GM21360 (cell line): ENCODE measurements at regions not wholly inside any gene's neighbourhood (a gene's known extent, or its start where the extent isn't known, plus 50 kb on each side); places are given as distances from the start of the nearest gene placed in this dataset.

Experiments
- ATAC-seq: cut with Tn5 transposase; IDR thresholded peaks from one replicate; pipeline ENCODE4 v1.9.1; 2021; ENCODE audit warnings: mild to moderate bottlenecking, moderate library complexity; ENCODE audit not compliant: unreplicated experiment

DNA sequence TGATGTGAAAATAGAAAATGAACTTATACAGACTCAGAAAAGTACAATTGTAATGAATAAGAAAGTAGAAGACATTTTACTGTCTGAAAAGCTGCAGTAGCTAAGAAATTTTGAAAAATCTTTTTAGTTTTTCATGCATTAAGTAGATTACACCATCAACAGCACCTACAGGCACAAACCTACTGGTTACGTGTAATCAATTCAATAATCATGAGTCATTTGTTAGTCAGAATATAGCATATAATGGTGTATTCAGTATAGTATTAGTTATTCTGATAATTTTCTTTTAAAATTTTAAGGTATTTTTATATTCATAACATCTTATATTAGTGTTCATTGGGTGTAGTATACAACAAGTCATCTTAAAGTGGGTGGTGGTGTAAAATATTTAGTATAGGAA is 550.5 kb upstream of the GBE1 start:
- ATAC-seq = no peak

DNA sequence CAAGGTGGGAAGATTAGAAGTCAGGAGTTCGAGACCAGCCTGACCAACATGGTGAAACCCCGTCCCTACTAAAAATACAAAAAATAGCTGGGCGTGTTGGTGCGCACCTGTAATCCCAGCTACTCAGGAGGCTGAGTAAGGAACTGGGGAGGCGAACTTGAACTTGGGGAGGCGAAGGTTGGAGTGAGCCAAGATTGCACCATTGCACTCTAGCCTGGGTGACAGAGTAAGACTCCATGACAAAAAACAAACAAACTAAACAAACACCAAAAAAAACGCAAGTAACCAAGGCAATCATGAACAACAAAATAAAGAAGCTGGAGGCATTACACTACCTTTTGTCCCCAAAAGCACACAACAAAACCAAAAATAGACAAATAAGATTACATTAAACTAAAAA is 547.3 kb upstream of the GBE1 start:
- ATAC-seq = no peak

DNA sequence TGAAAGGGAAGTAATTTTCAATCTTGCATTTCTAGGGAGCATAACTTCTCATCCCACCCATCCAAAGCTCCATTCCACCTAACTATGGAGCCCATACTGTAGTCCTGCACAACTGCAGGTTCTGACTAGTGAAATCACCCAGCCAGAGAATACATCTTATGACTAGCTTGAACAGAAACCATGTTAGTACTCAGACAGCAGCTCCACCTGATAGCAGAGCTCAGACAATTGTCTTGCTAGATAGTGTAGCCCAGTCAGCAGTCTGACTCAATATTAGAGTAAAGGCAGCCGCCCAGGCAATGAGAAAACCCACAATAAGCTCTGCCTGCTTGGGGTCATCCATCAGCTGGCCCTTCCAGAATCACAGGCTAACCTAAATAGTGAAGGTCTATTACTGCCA is 544.7 kb upstream of the GBE1 start:
- ATAC-seq = no peak

DNA sequence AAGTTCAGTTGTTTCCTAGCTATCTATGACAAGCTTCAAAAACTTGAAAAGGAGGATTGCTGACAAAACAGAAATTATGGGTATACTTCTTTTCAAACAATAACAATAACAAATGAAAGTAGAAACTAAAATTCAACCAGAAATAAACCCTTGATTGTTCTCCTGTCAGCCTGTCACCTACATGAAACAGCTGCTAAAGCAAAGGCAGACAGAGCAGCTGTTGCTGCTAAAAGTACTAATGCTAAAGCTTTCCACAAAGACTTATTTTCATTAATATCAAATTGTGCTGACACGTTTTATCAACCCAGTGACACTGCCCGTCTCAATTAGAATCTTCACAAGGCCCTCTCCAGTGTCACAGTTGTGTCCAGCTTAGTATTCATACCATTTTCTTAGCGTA is 533.2 kb upstream of the GBE1 start:
- ATAC-seq = no peak

DNA sequence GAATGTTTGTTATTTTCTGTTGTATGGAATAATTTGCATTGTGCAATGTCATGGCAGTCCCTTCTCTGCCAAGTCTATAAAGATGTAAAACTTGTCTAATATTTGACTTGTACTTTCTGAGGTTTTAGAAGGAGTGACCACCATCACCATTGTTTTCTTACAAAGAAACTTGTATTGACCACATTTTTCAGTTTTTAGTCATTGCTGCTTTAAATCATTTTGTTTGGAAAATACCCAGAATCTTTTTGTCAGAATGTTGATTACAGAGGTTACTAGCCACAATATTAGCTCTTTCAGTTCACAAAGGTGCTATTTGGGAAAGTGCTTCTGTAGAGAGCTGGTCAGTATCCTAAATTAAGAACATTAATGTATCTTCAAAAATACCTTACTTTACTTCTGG is 532.4 kb upstream of the GBE1 start:
- ATAC-seq = peak; percentile 59

DNA sequence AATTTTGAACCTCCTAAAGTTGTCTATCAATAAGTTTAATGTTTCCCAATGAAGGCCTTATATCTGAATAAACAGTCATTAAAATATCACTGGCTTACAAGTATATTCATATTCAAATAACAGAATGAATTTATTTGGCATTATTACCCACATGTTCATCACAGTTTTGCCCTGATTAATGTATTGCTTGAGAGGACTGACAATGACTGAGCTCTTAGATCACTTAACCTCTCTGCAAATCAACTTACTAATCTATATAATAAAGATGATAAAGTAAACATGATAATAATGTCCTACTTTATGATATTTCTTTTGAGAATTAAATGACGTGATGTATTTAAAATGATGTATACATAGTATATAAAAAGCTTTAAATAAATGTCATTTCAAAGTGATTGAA is 532.0 kb upstream of the GBE1 start:
- no peak for ATAC-seq

DNA sequence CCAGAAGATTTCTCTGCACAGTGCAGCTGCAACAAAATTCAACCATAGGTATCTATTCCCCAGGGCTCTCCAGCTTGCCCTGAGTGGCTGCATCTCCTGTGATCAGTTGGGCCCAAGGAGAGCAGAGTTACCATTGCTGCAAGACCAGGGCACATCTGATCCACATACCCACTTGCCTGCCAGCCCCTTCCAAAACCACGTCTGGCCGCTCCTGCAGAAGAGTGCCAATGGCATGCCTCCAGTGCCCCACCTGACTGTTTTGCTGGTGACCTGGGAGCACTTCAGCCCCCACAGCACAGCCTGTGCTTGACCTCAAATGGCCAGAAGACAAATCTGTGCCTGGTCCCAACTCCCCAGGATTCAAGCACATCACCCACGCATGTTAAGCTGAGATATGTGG is 526.1 kb upstream of the GBE1 start:
- no peak for ATAC-seq

DNA sequence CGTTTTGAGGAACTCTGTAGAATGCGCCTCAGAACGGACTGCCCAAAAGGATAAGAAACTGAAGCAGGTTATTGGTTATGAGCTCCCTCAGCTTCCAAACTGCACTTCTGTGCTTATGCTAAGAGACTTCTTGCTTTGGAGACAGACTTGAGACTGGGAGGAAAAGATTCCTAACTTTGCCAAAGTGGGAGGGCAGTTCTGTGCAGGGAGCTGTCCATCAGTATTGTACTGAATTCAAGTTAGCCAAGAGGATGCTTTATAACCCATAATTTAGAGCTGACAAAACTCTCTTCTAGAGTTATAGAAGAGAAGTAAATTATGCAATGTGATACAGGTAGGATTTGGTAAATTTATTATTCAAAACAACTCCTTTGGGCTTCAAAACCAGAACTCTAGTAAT is 519.8 kb upstream of the GBE1 start:
- no peak for ATAC-seq

DNA sequence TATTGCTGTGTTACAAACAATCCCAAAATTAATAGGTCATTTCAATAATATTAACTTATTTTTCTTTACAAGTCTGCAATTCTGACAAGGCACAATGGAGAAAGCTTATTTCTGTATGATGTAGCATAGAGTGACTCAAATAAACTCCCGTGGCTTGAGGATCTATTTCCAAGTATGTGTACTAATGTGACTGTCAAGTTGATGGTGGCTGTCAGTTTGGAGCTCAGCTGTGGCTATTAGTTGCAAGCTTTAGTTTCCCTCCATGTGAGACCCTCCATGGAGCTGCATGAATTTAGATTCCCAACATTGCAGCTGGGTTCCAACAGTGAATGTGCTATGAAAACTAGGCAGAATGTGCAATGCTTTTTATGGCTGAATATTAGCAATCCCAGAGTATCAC is 515.5 kb upstream of the GBE1 start:
- ATAC-seq = no peak

DNA sequence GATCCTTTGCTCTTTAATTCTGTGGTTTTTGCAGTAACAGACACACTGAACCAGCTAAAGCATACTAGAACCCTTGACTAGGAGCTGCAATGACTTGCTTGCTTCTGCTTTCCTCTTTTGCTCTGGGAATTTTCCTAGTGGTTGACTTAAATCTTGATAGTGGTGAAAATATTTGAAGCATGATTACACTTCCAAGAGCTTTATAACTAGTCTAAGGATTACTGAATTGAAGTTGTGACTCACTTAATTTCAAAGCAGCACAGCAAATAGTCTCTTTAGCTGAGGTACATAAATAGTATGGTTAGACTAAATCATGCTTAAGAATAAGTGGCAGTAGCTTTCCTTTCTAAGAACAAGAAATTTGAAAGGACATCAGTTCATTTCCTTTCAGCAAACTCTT is 513.5 kb upstream of the GBE1 start:
- no peak for ATAC-seq

DNA sequence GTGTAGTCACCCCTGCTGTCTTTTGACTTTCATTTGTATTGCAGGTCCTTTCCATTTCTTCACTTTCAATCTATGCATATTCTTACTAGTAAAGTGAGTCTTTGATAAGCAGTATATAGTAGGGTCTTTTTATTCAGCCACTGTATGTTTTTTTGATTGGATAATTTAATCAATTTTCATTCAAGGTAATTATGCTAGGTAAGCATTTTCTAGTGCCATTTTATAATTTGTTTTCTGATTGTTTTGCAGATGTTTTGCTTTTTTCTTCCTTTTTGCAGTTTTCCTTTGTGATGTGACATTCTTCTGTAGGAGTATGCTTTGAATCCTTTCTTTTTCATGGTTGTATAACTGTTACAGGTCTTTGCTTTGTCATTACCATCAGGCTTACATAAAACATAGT is 504.3 kb upstream of the GBE1 start:
- no peak for ATAC-seq

DNA sequence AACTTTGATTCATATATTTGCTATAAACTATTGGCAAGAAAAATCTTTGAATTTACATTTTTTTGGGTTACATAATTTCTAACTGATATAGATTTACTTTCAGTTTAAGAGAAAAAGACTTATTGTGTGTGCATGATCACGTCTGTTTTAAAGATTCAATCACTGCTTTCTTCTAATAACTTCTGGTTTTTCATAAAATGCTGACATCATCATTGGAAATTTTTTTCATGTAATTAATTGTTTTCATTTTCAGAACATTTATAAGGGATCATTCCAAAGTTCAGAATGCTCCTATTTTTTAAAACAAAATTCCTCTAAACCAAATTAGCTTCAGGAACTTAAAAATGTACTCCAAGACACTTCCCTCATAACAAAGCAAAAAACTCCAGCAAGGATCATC is 500.7 kb upstream of the GBE1 start:
- ATAC-seq = no peak

DNA sequence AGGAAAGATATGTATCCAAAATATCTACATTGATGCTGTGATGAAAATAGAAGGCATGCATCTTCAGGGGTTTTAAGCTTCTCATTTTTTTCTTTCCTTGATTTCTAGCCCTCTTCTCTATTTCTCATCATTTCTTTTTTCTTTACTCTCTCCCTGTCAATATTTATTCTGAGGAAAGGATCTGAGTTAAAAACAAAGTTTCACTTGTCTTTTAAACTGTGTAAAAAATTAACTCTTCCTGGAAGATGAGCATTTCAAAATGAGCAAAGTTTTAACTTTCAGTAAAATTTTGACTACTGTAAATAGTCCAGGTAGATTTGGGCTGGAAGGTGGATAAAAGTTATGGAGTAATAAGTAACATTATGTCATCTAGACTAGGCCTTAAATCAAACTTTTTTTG is 500.2 kb upstream of the GBE1 start:
- no peak for ATAC-seq

DNA sequence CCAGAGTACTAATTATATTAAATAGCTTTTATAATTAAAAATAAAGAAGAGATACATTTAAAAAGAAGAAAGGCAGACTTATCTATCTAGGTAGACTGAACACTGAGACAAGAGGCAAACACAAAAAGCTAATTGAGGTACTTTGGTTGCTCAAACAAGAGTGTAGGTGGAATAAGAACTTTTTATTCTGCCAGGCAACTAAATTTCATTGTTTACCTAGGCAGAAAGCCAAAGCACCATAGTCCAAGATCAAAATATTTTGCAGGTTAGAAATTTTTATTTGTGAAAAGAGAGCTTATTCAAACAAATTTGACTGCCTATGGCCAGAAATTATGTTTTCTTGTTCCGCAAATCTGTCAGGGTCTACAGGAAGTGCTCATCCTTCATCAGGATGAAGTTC is 499.6 kb upstream of the GBE1 start:
- ATAC-seq = no peak

DNA sequence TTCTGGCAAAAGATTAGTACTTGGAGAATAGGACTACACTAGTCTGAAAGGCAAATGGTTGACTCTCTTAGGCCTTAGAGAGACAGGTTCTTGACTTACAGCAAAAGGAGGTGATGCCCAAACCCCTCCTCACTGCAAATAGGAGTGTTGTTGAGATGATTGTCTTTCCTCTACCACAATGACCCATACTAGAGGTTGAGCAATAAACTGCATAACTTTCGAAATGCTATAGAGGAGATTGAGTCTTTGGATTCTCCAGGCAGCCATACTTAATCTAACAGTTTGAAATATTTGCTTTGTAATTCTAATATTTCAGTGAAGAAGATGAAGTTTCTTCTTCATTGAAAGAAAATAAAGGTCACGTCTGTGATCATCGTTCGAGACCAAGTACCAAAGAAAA is 498.5 kb upstream of the GBE1 start:
- no peak for ATAC-seq

DNA sequence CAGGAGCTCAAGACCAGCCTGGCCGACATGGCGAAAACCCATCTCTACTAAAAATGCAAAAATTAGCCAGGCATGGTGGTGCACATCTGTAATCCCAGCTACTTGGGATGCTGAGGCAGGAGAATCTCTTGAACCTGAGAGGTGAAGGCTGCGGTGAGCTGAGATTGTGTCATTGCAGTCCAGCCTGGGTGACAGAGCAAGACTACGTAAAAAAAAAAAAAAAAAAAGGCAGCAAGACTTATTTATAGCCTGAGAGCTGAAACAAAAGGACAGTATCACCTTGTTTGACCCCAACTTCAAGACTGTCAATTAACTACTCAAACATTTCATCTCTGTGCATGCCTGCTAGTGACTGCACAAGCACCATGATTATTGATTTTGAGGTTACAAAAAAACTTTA is 478.9 kb upstream of the GBE1 start:
- ATAC-seq = no peak

DNA sequence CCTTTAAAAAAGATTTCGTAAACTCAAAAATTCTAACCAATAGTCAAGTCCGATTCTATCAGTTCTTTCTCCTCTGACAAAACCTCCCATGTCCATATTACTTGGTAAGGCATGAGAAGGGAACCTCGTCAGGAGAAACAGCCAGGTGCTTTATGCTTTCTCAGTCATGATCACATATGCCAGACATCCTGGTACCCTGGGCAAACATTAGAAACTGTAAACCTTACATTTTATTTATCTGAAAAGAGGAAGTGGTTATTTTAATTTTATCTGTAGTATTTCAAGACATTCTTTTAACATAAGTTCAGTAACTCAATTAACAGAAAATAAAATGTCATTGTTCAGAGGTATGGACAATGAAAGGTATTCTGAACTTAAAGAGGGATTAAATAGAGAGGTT is 474.8 kb upstream of the GBE1 start:
- ATAC-seq = no peak

DNA sequence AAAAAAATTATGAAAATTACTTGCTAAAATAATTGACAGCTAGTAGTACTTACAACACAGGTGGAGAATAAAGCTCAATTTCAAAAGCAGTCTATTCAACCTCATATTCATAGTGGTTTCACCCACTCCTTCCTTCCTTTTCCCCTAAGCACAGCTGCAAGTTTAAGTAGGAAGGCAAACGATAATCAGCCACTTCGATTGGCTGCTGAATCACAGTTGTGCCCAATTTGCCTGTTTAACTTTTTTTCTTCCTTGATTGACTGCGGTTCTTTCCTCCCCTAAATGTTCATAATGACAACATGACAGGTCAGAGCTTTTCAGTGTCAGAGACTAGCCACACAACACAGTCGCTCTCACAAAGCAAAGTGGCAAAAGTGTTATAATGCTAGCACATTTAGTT is 468.0 kb upstream of the GBE1 start:
- ATAC-seq = peak; percentile 66

DNA sequence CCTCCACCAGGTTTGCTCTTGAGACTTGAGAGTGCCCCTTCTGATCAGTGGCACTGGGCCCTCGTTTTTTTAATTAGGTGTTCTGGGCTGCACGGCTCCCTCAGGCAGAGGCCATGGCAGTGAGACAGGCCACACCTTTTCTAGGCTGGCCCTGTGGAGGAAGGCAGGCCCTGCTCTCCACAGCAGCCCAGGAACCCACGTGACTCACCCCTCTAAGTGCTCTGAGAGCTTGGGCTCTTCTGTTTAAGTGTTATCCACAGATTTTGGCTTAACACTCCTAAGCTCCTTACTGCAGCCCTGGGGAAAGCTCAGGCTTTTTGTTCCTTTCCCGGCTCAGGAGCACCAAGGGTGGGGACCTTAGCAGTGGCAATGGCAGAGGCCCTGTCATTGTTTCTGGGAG is 463.2 kb upstream of the GBE1 start:
- no peak for ATAC-seq

DNA sequence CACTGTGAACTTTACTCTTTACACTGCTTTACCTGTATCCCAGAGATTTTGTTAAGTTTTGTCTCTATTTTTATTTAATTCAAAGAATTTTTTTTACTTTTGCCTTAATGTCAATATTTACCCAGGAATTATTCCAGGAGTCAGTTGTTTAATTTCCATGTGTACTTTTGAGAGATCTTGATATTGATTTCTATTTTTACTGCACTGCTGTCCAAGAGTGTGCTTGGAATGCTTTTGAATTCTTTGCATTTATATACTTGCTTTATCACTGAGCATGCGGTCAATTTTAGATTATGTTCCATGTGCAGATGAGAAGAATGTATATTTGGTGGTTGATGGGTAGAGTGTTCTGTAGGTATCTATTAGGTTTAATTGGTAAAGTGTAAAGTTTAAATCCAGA is 461.0 kb upstream of the GBE1 start:
- no peak for ATAC-seq

DNA sequence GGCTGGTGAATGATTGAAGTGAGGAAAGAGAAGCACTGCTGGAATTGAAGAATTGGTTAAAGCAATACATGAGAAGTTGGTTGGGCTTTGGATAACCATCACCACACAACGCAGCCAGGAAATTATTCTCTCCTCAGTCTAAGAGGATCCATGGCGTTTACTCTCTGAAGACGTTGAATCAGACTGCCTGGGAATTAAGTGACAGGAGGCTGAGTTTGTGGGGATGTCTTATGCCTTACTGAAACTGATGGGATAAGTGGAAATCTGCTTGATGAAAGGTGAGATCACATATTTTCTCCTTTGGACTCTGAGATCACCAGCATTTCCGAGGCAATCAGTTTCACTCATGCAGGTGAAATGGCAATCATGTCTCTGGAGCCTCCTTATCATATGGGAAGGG is 456.1 kb upstream of the GBE1 start:
- ATAC-seq = no peak

DNA sequence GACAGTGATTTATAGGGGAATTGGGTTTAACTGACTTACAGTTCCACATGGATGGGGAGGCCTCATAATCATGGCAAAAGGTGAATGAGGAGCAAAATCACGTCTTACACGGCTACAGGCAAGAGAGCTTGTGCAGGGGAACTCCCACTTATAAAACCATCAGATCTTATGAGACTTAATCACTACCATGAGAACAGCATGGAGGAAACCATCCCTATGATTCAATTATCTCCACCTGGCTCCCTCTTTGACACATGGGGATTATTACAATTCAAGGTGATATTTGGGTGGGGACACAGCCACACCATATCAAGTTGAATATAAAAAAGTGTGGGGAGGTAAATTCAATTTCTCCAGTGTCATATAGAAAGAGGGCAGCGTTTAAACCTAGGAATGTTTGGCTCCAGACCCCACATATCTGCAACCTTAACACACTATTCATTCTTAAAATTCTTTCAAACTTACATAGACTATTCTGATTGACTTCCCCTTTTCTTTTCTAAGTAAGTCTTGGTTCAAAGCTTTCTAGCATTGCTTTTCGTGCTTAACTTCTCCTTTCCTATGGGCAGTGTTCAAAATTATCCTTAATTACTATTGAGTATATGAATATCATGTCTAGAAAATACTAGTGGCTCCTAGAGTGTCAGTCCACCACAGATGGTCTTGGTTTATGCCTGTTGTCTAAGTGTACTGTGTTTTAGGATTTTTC is 446.7 kb upstream of the GBE1 start:
- no peak for ATAC-seq

DNA sequence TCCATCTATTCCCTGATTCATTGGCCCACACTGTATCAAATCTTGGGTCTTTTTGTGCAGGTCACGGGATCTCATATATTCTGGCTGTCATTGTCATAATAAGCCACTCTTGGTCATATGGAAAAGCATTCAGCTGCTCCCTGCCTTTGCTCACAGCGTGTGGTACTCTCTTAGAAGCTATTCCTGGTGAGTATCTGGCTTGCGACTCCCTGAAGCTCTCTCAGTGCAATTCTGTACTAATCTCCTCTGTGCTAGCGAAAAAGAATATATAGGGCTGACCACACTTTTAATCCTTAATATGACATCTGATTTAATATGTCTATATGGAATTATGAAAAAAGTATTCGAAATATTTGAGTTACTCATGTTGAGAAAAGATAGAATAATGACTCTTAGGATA is 440.8 kb upstream of the GBE1 start:
- no peak for ATAC-seq

DNA sequence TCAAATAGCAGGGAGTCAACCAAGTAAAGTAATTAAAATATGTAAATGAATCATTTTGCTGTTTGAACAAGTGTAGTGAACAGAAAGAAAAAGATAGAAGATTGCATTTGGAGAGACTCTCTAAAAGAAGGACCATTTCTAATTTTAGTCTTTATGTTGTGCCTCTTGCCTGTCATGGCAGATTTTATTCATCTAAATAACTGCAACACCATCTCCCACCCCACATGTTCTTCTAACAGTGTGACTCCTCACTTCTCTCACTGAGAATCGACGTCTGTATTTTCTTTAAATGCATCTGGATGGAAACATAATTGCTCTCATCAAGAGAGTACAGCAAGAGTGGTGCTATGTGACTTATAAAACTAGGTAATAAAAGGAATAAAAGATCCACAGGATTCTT is 439.9 kb upstream of the GBE1 start:
- ATAC-seq = no peak
